Breast epithelium (tissue), 4 donors: ENCODE measurements at regions not wholly inside any gene's neighbourhood (a gene's known extent, or its start where the extent isn't known, plus 50 kb on each side); places are given as distances from the start of the nearest gene placed in this dataset.

Experiments used
- DNase-seq, 2 donors: peaks; one replicate each; pipeline ENCODE4 v3.0.0-alpha.2; 2019; ENCODE audit warnings: low spot score in 2 of 2
- H3K27ac ChIP-seq, 2 donors: fragments of 200-600 bp; sonication (generic) in 1 of 2; one replicate each; pipeline ENCODE4 v1.5.1; 2016 to 2019; ENCODE audit warnings: mild to moderate bottlenecking in 1 of 2
- H3K27me3 ChIP-seq, 2 donors: fragments of 200-600 bp; sonication (generic) in 1 of 2; one replicate each; pipeline versions ENCODE4 v1.5.1 to v1.6.0; 2017 to 2019; ENCODE audit warnings: control low read depth in 1 of 2, mild to moderate bottlenecking in 1 of 2
- H3K36me3 ChIP-seq: fragments of 200-600 bp; one replicate; pipeline ENCODE4 v1.5.1; 2019
- H3K4me1 ChIP-seq, 2 donors: fragments of 200-600 bp; sonication (generic); one replicate each; pipeline ENCODE4 v1.5.1; 2016 to 2019; ENCODE audit warnings: control low read depth in 1 of 2
- H3K4me3 ChIP-seq, 3 donors: fragments of 200-600 bp; sonication (generic); 1 replicate in 2 of 3; 2 replicates in 1 of 3; pipeline ENCODE4 v1.5.1; 2016 to 2019; ENCODE audit warnings: mild to moderate bottlenecking in 3 of 3, moderate library complexity in 2 of 3
- H3K9me3 ChIP-seq, 2 donors: fragments of 200-600 bp; sonication (generic) in 1 of 2; one replicate each; pipeline ENCODE4 v1.5.1; 2016 to 2019; ENCODE audit warnings: control low read depth in 1 of 2
- POLR2A ChIP-seq: fragments of 450-650 bp; IDR thresholded peaks from one replicate; pipeline ENCODE4 v1.6.1; 2016; ENCODE audit warnings: antibody characterized with exemption, mild to moderate bottlenecking, moderate library complexity
- POLR2AphosphoS5 ChIP-seq, 3 donors: sonication (generic); formaldehyde crosslinking; IDR thresholded peaks; one replicate each; pipeline ENCODE4 v1.6.1; 2017; ENCODE audit warnings: antibody characterized with exemption in 3 of 3
- intact Hi-C: fragments of 100-400 bp; cut with DNase I; formaldehyde crosslinking; loops from one replicate; pipeline ENCODE4 v1.15.1; 2023; ENCODE audit warnings: low total_unique reads
- TF ChIP-seq, protein P1 (sequence below), 3 donors: fragments of 450-650 bp; IDR thresholded peaks; one replicate each; pipeline ENCODE4 v1.5.1; 2016 to 2017; ENCODE audit warnings: antibody characterized with exemption in 3 of 3, mild to moderate bottlenecking in 3 of 3, moderate library complexity in 3 of 3

DNA sequence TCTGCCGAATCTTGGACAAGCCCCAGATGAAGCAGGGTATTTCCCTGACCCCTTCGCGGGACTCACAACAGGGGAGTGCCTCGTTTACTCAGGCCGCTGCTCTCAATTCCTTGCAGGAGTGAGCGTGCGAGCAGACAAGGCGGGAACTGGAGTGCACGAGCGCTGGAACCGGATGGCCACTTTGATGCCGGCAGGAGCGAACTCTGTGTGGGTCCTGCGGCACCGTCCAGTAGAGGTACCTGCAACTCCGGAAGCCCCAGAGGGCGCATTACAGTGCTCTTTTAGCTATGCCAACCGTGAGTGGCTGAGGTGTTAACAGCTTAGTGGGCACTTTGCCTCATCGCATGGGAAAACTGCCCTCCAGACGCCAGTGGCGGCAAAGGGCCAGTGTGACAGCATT lies 182.3 kb upstream of the ANO3 start:
- no peak overlapping the region for H3K4me3 ChIP-seq
- intact Hi-C loops: no loop called here
- no peak for DNase-seq
- no peaks in the 10 kb centered on the region for H3K4me1 ChIP-seq
- H3K9me3 ChIP-seq: no peaks in the 10 kb centered on the region
- no peak overlapping the region for H3K27ac ChIP-seq
- TF ChIP-seq POLR2AphosphoS5 (IDR thresholded peaks at IDR 0.05): no peak
- TF ChIP-seq POLR2A: no peak
- TF ChIP-seq, protein P1, sequence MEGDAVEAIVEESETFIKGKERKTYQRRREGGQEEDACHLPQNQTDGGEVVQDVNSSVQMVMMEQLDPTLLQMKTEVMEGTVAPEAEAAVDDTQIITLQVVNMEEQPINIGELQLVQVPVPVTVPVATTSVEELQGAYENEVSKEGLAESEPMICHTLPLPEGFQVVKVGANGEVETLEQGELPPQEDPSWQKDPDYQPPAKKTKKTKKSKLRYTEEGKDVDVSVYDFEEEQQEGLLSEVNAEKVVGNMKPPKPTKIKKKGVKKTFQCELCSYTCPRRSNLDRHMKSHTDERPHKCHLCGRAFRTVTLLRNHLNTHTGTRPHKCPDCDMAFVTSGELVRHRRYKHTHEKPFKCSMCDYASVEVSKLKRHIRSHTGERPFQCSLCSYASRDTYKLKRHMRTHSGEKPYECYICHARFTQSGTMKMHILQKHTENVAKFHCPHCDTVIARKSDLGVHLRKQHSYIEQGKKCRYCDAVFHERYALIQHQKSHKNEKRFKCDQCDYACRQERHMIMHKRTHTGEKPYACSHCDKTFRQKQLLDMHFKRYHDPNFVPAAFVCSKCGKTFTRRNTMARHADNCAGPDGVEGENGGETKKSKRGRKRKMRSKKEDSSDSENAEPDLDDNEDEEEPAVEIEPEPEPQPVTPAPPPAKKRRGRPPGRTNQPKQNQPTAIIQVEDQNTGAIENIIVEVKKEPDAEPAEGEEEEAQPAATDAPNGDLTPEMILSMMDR (IDR thresholded peaks at IDR 0.05): no peak
- no peaks in the 10 kb centered on the region for H3K27me3 ChIP-seq
- no peaks in the 10 kb centered on the region for H3K36me3 ChIP-seq

DNA sequence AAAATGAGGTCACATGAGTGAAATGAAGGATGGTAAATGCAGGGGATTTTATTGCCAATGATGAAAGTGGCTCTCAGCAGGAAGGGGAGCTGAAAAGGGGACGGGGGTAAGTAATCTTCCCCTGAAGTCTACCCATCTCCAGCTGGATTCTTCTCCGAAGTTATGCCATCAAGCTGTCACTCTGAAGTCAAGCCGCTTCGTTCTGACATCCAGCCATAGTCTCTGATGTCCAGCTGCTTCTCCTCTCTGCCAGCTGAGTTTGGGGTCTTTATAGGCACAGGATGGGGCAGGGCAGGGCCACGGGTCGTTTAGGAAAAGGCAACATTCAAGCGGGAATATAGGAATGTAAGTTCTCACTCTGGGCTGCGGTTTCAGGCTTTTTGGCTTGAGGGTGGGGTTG lies 181.9 kb upstream of the ANO3 start:
- H3K27me3 ChIP-seq: no peaks in the 10 kb centered on the region
- H3K27ac ChIP-seq: no peak overlapping the region
- no peaks in the 10 kb centered on the region for H3K9me3 ChIP-seq
- no peaks in the 10 kb centered on the region for H3K36me3 ChIP-seq
- no peak for DNase-seq
- intact Hi-C loops: no loop called here
- H3K4me1 ChIP-seq: no peaks in the 10 kb centered on the region
- no peak overlapping the region for H3K4me3 ChIP-seq
- TF ChIP-seq, protein P1 (IDR thresholded peaks at IDR 0.05): no peak
- no peak for TF ChIP-seq POLR2AphosphoS5 (IDR thresholded peaks at IDR 0.05)
- no peak for TF ChIP-seq POLR2A

DNA sequence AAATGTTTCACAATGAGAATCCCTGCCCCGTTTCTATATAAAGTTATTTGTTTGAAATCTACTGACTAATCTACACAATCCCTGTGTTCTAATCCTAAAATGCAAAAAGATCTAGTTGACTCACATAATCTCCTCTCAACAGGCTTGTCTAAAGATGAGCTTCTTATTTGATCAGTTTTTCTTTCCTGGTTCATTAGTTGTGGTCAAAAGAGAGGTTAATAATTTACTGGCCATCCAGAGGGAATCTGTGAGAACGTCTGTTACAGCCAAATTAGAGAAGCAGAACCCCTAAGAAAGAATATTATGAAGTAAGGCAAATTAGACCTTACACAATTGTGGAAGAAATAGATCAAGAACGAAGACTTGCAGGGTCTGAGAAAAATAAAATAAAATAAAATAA lies 173.7 kb upstream of the ANO3 start:
- intact Hi-C loops: no loop called here
- no peaks in the 10 kb centered on the region for H3K9me3 ChIP-seq
- H3K27me3 ChIP-seq: no peaks in the 10 kb centered on the region
- no peak for DNase-seq
- no peak overlapping the region for H3K27ac ChIP-seq
- TF ChIP-seq POLR2A: no peak
- TF ChIP-seq, protein P1 (IDR thresholded peaks at IDR 0.05): no peak
- no peak for TF ChIP-seq POLR2AphosphoS5 (IDR thresholded peaks at IDR 0.05)
- H3K4me3 ChIP-seq: no peak overlapping the region
- no peaks in the 10 kb centered on the region for H3K36me3 ChIP-seq
- H3K4me1 ChIP-seq: no peaks in the 10 kb centered on the region

DNA sequence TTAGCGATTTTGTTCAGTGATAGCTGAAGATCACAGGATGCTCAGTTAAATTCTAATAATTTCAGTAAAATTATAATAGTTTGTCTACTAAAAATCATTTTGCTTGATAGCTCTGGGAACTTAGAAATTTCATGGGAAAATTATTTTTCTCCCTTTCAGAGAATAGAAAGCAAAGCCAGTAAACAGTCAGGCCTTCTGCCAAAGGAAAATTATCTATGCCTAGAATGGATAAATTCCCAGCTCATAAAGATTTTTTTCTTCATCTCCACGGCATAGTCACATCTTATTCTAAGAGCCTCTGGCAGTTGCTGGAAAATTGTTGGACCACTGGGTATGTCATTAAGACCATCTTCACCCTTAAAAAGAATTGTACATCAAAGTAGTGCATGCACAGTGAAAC lies 169.6 kb upstream of the ANO3 start:
- no peak for DNase-seq
- H3K4me3 ChIP-seq: no peak overlapping the region
- no peaks in the 10 kb centered on the region for H3K9me3 ChIP-seq
- intact Hi-C loops: no loop called here
- H3K36me3 ChIP-seq: no peaks in the 10 kb centered on the region
- no peaks in the 10 kb centered on the region for H3K4me1 ChIP-seq
- no peaks in the 10 kb centered on the region for H3K27me3 ChIP-seq
- TF ChIP-seq POLR2A (no peak), POLR2AphosphoS5 (IDR thresholded peaks at IDR 0.05) (no peak)
- TF ChIP-seq, protein P1 (IDR thresholded peaks at IDR 0.05): no peak
- no peak overlapping the region for H3K27ac ChIP-seq

DNA sequence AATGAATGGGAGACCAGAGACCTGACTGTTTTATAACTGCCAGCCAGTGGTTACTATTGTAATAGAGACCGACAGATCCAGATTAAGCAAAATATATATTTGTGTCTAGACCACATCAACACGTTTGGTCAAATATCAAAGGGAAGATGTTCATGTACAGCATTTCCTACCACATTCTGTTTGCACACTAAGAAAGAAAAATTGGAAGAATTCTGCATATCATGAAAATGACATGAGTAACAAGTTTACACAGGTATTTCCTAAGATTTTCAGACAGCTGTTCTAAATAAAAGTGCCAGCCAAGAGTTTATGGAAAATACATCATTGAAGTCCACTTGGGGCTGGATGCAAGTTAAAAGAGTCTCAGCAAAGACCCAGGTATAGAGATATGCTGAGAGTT lies 145.5 kb upstream of the ANO3 start:
- Histone ChIP-seq H3K27me3 (no peaks in the 10 kb centered on the region), H3K4me1 (no peaks in the 10 kb centered on the region), H3K36me3 (no peaks in the 10 kb centered on the region), H3K4me3 (no peak overlapping the region), H3K9me3 (no peaks in the 10 kb centered on the region), H3K27ac (no peak overlapping the region)
- intact Hi-C loops: no loop called here
- DNase-seq: no peak
- TF ChIP-seq POLR2A: no peak
- TF ChIP-seq, protein P1 (IDR thresholded peaks at IDR 0.05): no peak
- TF ChIP-seq POLR2AphosphoS5 (IDR thresholded peaks at IDR 0.05): no peak
